ENCODE measurements at regions not wholly inside any gene's neighbourhood (a gene's known extent, or its start where the extent isn't known, plus 50 kb on each side); places are given as distances from the start of the nearest gene placed in this dataset.

- FAIRE-seq (no peak), DNase-seq (ENCODE audit: low read depth) (no peak)
- no peaks in the 10 kb centered on the region for H3K27me3 ChIP-seq (ENCODE audit: control insufficient read depth, insufficient read depth, low read length)
- H3K4me3 ChIP-seq (ENCODE audit: low read depth, low read length): no peak overlapping the region
- no peaks in the 10 kb centered on the region for H3K36me3 ChIP-seq (ENCODE audit: control insufficient read depth, insufficient read depth, low read length)
- no peak for TF ChIP-seq CTCF (IDR thresholded peaks at IDR 0.05; ENCODE audit: insufficient read depth, low read length, severe bottlenecking)
Observed at GRCh38 chr12:84726780-84727179, 185.8 kb downstream of the SLC6A15 start.

- Histone ChIP-seq H3K27me3 (ENCODE audit: control insufficient read depth, insufficient read depth, low read length) (no peaks in the 10 kb centered on the region), H3K36me3 (ENCODE audit: control insufficient read depth, insufficient read depth, low read length) (no peaks in the 10 kb centered on the region), H3K4me3 (ENCODE audit: low read depth, low read length) (no peak overlapping the region)
- DNase-seq (ENCODE audit: low read depth): no peak
- FAIRE-seq: no peak
- TF ChIP-seq CTCF (IDR thresholded peaks at IDR 0.05; ENCODE audit: insufficient read depth, low read length, severe bottlenecking): no peak
Observed at GRCh38 chr12:84723988-84724387, 188.6 kb downstream of the SLC6A15 start.

- no peak for TF ChIP-seq CTCF (IDR thresholded peaks at IDR 0.05; ENCODE audit: insufficient read depth, low read length, severe bottlenecking)
- DNase-seq (ENCODE audit: low read depth): no peak
- FAIRE-seq: no peak
Observed at GRCh38 chr12:84719997-84720396, 192.6 kb downstream of the SLC6A15 start.

GRCh38 chr12:84718906-84719305 lies 193.7 kb downstream of the SLC6A15 start:
- FAIRE-seq: no peak
- no peak for TF ChIP-seq CTCF (IDR thresholded peaks at IDR 0.05; ENCODE audit: insufficient read depth, low read length, severe bottlenecking)
- H3K4me3 ChIP-seq (ENCODE audit: low read depth, low read length): no peak overlapping the region
- H3K27me3 ChIP-seq (ENCODE audit: control insufficient read depth, insufficient read depth, low read length): no peaks in the 10 kb centered on the region
- H3K36me3 ChIP-seq (ENCODE audit: control insufficient read depth, insufficient read depth, low read length): no peaks in the 10 kb centered on the region
- no peak for DNase-seq (ENCODE audit: low read depth)

More at GRCh38 chr12:84719997-84720396, 192.6 kb downstream of the SLC6A15 start:
- no peaks in the 10 kb centered on the region for H3K27me3 ChIP-seq (ENCODE audit: control insufficient read depth, insufficient read depth, low read length)
- H3K36me3 ChIP-seq (ENCODE audit: control insufficient read depth, insufficient read depth, low read length): no peaks in the 10 kb centered on the region
- no peak overlapping the region for H3K4me3 ChIP-seq (ENCODE audit: low read depth, low read length)

GRCh38 chr12:84712747-84713146 lies 199.9 kb downstream of the SLC6A15 start:
- Histone ChIP-seq H3K27me3 (ENCODE audit: control insufficient read depth, insufficient read depth, low read length) (no peaks in the 10 kb centered on the region), H3K36me3 (ENCODE audit: control insufficient read depth, insufficient read depth, low read length) (no peaks in the 10 kb centered on the region), H3K4me3 (ENCODE audit: low read depth, low read length) (no peak overlapping the region)
- FAIRE-seq (no peak), DNase-seq (ENCODE audit: low read depth) (no peak)
- TF ChIP-seq CTCF (IDR thresholded peaks at IDR 0.05; ENCODE audit: insufficient read depth, low read length, severe bottlenecking): no peak

- TF ChIP-seq CTCF (IDR thresholded peaks at IDR 0.05; ENCODE audit: insufficient read depth, low read length, severe bottlenecking): no peak
- no peaks in the 10 kb centered on the region for H3K36me3 ChIP-seq (ENCODE audit: control insufficient read depth, insufficient read depth, low read length)
- no peak overlapping the region for H3K4me3 ChIP-seq (ENCODE audit: low read depth, low read length)
- no peaks in the 10 kb centered on the region for H3K27me3 ChIP-seq (ENCODE audit: control insufficient read depth, insufficient read depth, low read length)
- no peak for FAIRE-seq
- DNase-seq (ENCODE audit: low read depth): no peak
Observed at GRCh38 chr12:84706374-84706773, 206.2 kb downstream of the SLC6A15 start.

All from bronchial epithelial cell (primary cell).